HG03196 (cell line): ENCODE measurements at regions not wholly inside any gene's neighbourhood (a gene's known extent, or its start where the extent isn't known, plus 50 kb on each side); places are given as distances from the start of the nearest gene placed in this dataset.
"Not testable (repeated sequence)": the region's sequence is repeated elsewhere in the genome, so short reads cannot be mapped to it uniquely, and the experiment has no call there.

Source experiments
- ATAC-seq: cut with Tn5 transposase; IDR thresholded peaks from one replicate; pipeline ENCODE4 v1.9.1; 2021; ENCODE audit not compliant: unreplicated experiment

DNA sequence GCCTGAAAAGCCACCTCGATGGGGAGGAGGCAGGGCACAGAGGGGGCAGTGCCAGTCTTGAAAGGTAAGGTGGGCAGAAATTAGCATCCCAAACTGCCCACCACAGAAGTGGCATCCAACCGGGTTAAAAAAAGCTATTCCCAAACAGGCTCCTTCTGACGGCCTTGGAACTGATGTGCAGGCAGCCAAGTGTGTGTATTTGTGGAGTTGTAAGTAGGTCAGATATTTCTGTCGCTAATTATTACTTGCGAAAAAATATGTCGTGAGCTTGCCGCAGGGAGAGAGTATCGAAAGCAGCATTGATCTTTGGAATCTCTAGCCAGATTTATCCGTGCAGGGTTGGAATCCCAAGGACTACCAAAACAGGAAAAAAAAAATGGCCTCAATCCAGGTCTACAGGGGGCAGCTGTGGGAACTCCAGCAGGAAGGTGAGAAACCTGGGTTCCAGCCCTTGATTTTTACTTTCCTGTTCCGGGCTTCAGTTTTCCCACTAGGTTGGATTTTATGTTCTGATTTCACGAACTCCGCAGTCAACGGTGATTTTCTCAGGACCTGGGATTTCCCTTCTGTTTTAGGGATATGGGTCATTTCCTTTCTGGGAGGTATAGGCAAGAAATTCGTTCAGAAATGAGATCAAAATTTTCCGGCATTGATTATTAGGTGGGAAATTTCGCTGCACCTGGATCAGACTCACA lies 200.8 kb downstream of the RGS3 start:
- no peak for ATAC-seq

DNA sequence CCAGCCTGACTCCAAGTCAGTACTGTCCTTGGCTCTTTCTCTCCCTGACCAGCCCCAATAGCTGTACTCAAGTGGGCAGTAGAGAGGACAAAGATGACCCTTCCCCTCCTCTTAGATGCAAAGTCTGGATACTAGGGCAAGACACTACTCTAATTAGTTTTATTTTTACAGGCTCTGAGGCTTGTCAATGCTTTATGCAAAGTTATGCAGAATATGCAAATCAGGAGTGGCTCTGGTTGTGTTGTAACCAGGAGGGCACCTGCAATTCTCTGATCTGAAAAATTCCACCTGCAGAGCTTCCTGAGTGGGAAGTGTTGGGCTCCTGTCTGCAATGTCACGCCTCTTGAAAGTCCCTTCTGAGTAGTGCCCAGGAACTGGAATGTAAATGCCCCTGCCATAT lies 201.5 kb downstream of the RGS3 start:
- ATAC-seq: no peak

GRCh38 chr9:113665756-113666155 lies 202.2 kb downstream of the RGS3 start:
- ATAC-seq: no peak

GRCh38 chr9:113668061-113668460 lies 204.5 kb downstream of the RGS3 start:
- ATAC-seq: no peak

GRCh38 chr9:113669522-113670115 lies 206.1 kb downstream of the RGS3 start:
- ATAC-seq: no peak

GRCh38 chr9:113673726-113674125 lies 202.4 kb upstream of the ZNF618 start:
- no peak for ATAC-seq

DNA sequence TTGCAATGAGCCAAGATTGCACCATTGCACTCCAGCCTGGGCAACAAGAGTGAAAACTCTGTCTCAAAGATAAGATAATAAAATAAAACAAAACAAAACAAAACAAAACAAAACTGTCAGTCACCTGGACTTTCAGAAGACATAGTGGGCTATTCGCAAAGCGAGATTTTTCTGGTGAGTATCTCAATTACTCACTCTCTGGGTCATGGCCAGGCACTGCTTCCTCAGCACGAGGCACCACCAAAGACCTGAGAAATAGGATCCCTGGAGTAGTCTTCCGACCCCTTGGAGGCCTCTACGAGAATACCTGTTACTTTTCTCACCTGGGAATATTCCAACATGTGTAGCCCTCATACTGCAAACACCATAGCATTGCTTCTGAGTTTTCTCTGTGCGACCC lies 201.7 kb upstream of the ZNF618 start:
- no peak for ATAC-seq

DNA sequence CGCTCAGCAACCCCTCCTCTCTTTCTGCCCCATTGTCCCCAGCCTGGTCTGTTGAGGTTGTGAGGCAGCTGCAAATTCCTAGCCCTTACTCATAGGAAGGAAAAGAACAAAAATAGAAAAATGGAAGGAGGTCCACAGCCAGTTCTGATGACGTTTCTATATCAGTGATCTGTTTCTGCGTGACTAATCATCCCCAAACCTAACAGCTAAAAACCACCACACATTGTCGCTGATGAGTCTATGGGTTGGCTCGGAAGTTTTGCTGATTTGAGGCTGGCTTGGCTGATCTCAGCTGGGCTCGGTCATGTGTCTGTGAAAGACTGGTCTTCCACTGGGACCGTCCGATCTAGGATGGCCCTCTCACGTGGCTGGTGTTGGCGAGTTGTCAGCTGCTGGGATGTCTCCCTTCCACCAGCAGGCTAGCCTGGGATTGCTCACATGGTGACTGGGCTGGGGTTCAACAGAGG lies 200.6 kb upstream of the ZNF618 start:
- no peak for ATAC-seq

DNA sequence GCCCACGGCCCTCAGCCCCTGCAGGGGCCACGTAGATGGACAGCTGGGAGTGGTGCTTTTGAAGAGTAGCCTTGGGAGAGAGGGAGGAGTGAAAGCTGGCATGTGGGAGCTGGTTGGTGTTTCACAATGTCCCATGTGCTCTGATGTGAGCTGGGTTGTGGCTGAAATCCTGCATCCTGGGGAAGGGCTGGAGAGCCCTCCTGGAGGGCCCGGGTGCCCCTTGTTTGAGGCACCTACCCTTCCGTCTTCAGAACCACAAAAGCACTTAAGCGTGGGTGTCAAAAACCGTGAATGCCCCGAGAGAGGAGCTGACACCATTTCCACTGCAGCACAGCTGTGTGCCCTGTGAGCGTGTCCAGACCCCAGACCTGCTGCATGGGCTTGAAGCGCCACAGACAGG lies 199.1 kb upstream of the ZNF618 start:
- ATAC-seq: no peak

GRCh38 chr9:113677569-113677968 lies 198.5 kb upstream of the ZNF618 start:
- no peak for ATAC-seq

DNA sequence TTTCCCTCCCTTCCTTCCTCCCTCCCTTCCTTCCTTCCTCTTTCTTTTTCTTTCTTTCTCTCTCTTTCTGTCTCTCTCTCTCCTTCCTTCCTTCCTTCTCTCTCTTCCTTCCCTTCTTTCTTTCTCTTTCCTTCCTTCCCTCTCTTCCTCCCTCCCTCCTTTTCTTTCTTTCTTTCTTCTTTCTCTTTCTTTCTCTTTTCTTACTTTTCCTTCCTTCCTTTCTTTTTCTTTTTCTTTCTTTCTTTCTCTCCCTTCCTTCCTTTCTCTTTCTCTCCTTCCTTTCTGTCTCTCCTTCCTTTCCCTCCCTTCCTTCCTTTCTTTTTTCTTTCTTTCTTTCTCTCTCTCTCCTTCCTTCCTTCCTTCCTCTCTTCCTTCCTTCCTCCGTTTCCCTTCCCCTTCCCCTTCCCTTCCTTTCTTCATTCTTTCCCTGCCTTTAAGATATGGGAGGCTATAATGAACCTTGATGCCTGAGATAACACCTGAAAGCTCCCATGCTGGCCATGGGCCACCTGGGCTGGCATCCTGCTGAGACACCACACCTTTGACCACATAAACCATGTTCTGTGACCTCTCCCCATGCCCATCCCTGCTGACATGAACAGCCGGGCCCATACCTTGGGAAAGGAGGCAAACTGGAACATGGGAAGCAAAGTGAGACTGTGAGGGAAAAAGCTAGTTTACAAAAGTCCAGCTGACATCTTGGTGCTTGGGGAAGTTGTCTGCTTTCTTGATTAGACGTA lies 197.8 kb upstream of the ZNF618 start:
- ATAC-seq: no peak

DNA sequence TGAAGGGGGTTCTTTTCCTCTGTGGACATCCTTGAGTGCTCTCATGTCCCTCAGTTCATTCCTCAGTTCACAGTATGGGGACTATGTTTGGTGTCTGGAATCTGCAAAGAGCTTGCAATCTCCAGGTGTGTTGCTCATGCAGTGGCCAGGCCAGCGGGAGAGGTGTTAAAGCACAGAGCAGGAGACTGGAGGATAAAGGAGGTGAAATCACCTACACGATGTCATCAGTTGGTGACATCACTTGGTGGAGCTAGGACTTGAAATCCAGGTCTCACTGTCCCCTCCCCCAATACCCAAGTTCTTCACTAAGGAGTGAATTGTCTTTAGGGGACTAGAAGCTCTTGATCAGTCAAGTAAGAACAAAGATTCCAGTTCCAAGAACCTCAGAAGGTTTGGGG lies 197.3 kb upstream of the ZNF618 start:
- ATAC-seq: no peak

GRCh38 chr9:113682297-113682771 lies 193.8 kb upstream of the ZNF618 start:
- no peak for ATAC-seq

DNA sequence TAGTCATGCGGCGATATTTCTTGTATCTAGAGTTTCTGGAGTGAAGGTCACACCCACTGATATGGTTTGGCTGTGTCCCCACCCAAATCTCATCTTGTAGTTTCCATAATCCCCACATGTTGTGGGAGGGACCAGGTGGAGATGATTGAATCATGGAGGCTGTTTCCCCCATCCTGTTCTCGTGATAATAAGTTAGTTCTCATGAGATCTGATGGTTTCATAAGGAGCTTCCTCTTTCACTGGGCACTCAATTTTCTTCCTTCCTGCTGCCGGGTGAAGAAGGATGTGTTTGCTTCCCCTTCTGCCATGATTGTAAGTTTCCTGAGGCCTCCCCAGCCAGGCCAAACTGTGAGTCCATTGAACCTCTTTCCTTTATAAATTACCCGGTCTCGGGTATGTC lies 190.5 kb upstream of the ZNF618 start:
- not testable (repeated sequence) for ATAC-seq

DNA sequence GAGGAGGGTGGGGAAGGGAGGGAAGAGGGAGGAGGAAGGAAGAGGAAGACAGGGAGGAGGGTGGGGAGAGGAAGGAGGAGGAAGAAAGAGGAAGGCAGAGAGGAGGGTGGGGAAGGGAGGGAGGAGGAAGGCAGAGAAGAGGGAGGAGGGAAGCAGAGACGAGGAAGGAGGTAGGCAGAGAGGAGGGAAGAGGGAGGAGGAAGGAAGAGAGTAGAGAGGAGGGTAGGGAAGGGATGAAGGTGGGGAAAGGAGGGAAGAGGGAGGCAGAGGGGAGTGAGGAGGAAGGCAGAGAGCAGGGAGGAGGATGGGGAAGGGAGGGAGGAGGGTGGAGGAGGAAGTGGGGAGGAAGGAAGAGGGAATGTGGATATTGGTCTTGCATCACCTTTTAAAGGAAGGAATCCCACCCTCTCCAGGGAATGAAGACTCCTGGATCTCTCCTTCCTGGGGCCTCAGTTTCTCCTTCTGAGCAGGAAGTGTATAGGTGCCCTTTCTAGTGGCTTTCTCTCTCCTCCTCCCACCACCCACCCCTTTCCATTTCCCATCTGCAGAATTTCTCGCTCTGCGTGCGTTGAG lies 188.9 kb upstream of the ZNF618 start:
- no peak for ATAC-seq

DNA sequence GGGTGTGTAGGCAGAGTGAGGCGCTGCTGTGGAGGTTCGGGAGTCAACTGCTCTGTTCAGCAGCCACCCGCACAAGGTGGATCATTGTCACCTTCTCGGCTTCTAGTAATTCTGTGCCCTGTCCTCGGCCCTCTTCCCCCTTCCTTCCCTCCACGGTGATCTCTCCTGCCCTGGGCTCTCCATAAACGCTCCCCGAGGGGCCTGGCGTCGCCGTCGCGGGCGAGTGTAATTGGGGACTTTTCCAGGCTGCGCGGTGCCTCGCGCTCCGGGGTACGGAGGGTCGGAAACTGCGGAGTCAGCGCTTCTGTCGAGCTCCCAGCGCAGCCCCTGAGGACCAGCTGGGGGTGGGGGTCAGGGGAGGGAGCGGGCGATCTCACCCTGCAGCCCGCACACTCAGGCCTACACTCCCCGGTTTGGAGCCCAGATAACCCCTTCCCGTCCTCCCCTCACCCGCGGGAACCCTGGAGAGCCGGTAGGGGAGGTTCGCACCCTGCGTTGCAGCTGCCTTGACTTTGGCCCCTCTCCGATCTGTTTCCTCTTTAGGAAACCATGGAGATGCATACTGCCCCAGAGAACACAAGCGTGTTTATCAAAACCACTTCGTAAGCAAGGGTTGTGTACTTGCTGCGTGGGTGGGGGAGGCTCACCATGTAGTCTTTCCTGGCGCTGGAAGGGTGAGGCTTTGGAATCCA lies 188.3 kb upstream of the ZNF618 start:
- ATAC-seq: no peak

DNA sequence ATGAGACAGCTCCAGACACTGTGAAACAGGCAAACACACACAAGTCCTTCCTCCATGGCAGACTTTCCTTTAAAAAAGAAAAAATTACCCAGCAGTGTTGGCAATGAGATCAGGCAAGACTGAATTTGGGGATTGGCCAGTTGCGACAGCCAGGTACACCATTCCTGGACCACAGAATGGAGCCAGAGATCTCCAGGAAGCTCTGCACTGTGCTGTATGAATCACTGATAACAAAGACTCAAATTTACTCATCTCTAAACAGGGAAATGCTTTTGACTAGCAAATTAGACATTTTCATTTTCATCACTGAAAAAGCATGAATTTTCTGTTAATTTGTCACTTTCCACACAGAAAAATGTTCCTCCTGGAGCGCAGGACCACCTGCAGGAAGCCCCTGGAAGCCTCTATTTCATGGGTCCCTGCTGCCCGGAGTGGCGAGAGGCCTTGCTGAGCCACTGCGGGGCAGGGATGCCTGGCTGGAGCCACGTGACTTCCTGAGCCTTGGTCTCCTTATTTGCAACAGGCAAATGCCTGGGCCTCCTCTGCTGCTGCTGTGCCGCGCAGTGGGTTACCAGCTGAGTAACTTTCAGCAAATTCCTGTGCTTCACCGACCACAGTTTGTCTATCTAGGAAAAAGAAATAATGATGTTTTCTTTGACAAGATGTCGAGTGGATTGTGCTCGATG lies 185.9 kb upstream of the ZNF618 start:
- no peak for ATAC-seq

GRCh38 chr9:113692256-113692655 lies 183.9 kb upstream of the ZNF618 start:
- ATAC-seq: no peak

DNA sequence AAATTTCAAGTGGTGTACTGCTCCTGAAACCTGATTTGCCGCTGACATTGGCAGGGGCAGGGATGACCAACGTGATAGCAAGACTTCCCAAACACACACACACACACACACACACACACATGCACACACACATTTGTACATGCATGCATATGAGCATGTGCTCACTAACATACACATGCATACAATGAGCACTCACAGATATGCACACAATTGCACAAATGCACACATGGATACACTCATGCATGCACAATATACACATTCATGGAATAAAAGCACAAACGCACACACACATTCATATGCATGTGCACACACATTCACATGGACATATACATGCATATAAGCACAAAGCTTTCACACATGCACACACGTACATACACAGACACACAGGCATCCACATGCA lies 181.2 kb upstream of the ZNF618 start:
- ATAC-seq: no peak

DNA sequence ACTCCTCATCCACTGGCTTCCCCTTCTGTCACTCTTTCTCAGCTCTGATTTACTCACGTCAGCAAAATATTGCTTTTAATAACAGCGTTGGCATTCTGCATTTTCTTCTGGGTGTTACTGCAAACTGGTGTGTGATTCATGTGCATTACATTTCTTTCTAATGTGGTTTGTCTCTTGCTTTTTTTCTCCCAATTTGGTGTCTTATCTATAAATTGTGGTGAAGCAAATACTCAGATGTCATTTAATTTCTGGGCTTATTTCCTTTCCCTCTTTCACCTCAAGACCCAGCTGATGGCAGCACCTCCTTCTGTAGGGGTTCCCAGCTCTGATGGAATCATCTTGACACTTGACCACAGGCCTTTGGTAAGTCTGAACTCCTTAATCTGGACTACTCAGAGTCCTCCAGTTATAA lies 180.7 kb upstream of the ZNF618 start:
- ATAC-seq: no peak

- no peak for ATAC-seq
These were observed 180.2 kb upstream of the ZNF618 start for GRCh38 chr9:113695901-113696300.
